Activated CD4-positive, alpha-beta T cell treated with anti-CD3 and anti-CD28 coated beads, Interleukin-2, amount 50 U/mL, for 1 hour (primary cell): ENCODE measurements at regions not wholly inside any gene's neighbourhood (a gene's known extent, or its start where the extent isn't known, plus 50 kb on each side); places are given as distances from the start of the nearest gene placed in this dataset.
"Not testable (repeated sequence)": the region's sequence is repeated elsewhere in the genome, so short reads cannot be mapped to it uniquely, and the experiment has no call there.

ENCODE experiments used
- DNase-seq: peaks from one replicate; pipeline ENCODE4 v3.0.0-alpha.2; 2020

GRCh38 chr17:70961341-70961740, 792.0 kb downstream of the KCNJ2 start:
- no peak for DNase-seq

- no peak for DNase-seq
Measured at GRCh38 chr17:70968302-70968701, 799.0 kb downstream of the KCNJ2 start.

- DNase-seq: no peak
Measured at GRCh38 chr17:70969521-70970034, 800.2 kb downstream of the KCNJ2 start.

- DNase-seq: no peak
Measured at GRCh38 chr17:70976447-70976846, 807.1 kb downstream of the KCNJ2 start.

GRCh38 chr17:70984873-70985272, 815.5 kb downstream of the KCNJ2 start:
- DNase-seq: no peak

GRCh38 chr17:70987867-70988340, 818.6 kb downstream of the KCNJ2 start:
- DNase-seq: no peak

DNA sequence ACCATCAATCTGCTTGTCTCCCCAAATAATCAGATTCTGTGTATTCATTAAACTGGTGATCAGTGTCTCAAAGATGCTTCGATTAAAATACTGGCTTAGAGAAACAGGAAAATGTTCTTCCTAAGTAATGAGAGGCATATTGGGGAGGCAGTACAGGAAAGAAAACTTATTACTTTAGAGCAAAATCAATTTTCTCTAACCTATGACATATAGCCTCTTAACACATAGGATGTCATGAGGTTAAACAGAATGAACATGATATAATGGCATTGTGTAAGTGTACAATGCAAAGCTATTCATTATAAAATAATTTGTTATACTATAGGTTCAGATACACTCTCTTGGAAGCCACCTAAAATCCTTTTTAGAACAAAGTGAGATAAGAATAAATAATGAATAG, 819.3 kb downstream of the KCNJ2 start:
- DNase-seq: no peak

GRCh38 chr17:70989280-70989679, 819.9 kb downstream of the KCNJ2 start:
- no peak for DNase-seq

GRCh38 chr17:70994194-70994593, 824.9 kb downstream of the KCNJ2 start:
- DNase-seq: no peak

- DNase-seq: no peak
Measured at GRCh38 chr17:70995997-70996396, 826.7 kb downstream of the KCNJ2 start.

GRCh38 chr17:71003736-71004135, 834.4 kb downstream of the KCNJ2 start:
- no peak for DNase-seq

GRCh38 chr17:71004413-71004812, 835.1 kb downstream of the KCNJ2 start:
- no peak for DNase-seq

DNA sequence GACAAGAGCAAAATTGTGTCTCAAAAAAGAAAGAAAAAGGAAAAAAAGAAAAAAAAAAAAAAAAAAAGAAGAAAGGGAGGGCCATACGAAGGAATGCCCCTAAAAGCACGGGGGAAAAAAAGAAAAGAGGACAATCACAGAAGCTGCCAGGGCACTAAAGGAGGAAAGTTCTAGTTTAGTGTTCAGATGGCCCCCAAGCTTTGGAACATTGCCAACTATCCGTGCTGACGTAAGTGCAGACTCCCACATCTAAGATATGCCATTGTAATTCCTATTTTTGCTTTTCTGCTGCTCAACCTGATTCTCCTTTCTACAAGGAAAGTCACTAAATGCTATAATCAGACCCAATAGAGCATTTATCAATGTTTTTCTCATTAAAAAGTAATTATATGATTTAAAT, 842.1 kb downstream of the KCNJ2 start:
- no peak for DNase-seq

DNA sequence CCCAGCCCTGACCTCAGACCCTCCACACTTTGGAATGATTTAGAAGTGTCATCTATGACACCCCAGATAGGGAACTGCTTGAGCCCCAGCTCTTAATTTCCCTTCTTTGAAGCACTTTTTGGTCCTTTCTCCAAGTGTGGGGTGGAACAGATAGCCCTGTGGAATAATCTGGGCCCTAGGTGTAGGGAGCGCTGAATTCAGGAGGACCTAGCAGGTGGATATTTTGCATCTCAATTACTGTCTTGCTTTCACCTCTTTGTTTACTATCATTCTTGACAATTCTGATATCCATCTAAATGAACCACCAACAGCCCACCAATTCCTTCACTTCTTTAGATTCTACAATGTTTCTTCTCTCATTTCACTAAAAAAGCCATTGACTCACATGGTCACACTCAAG, 850.4 kb downstream of the KCNJ2 start:
- no peak for DNase-seq

DNA sequence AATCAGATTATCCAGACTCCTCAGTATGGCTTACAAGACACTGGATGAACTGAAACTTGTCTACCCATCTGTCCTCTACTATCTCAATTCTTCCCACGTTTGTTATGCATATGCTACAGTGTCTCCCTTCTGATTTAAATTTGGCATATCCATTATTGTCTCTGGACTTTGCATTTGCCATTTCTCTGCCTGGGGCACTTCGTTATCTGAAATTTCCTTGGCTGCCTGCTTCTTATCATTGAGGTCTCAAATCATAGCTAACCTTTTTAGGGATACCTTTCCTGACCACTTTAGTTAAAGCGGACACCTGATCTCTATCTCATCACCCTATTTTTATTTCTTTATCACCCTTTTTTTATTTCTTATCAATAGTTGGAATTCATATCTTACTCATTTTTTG, 853.4 kb downstream of the KCNJ2 start:
- no peak for DNase-seq

GRCh38 chr17:71023249-71024030, 854.1 kb downstream of the KCNJ2 start:
- DNase-seq: no peak

GRCh38 chr17:71024172-71024571, 854.8 kb downstream of the KCNJ2 start:
- DNase-seq: no peak

- no peak for DNase-seq
Measured at GRCh38 chr17:71024969-71025368, 855.6 kb downstream of the KCNJ2 start.

DNA sequence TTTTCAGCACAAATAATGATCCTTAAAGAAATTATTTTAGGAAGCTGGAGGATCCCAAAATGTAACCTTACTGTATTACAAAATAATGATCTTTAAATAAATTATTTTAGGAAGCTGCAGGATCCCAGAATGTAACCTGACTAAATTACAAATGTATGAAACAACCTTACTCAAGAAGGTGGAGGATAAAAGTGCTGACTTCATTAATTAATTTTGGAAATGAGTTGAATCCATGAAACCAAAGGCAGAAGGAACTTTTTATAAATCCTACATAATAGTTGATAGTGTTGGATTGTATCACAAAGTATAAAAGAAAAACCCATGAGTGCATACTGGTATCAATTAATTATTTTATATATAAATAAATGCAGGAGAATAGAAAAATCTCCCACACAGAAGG, 859.9 kb downstream of the KCNJ2 start:
- DNase-seq: no peak

- not testable (repeated sequence) for DNase-seq
Measured at GRCh38 chr17:71031286-71031685, 862.0 kb downstream of the KCNJ2 start.

DNA sequence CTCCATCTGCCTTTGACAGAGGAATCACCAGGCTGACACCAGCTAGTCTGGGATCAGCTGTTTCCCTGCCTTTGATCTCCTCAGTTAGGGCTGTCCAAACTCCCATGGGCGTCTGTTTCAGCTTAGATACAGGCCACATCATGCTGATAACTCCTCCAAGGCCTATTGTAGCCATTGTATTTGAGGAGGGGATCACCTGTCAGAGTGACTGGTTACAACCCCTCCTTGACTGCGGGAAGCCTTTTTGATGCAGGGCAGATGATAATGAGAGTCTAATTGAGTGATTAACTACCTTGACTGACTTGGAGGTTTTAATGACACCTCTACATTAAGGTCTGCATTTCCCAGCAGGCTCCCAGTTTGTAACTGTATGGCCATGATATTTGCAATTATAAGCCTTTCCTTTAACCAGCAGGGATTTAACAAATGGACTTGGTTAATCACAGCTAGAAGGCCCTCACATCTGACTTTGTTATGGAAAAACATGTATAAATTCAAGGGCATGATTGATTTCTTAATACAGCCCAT, 863.5 kb downstream of the KCNJ2 start:
- DNase-seq: no peak

DNA sequence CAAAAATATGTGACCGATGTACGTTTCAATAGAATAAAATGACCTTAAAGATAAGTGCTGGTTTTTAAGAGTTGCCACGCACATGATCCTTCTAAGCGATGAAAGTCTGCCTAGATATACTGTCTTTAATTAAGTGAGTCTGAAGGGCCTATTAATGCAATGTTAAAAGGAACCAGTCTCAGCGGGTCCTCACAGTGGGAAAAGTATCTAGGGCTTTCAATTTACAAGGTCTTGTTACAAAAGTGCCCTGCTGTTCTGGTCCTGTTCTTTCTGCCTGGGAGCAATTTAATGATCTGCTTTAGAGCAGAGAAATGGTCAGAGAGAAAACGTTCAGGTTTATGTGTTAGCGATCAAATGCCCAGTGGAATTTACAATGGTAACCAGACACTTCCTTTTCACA, 864.0 kb downstream of the KCNJ2 start:
- DNase-seq: no peak

DNA sequence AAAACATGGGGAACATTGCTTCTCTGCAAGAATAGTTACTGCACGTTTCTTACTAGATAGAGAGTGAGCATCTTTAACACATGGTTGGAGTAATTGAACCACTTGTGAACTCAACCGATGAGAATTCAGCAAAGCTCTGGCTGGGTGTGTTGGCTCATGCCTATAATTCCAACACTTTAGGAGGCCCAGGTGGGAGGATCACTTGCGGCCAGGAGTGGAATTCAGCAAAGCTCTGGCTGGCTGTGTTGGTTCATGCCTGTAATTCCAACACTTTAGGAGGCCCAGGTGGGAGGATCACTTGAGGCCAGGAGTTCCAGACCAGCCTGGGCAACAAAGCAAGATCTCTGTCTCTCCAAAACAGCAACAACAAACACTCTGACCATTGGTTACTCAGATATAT, 865.9 kb downstream of the KCNJ2 start:
- DNase-seq: no peak

DNA sequence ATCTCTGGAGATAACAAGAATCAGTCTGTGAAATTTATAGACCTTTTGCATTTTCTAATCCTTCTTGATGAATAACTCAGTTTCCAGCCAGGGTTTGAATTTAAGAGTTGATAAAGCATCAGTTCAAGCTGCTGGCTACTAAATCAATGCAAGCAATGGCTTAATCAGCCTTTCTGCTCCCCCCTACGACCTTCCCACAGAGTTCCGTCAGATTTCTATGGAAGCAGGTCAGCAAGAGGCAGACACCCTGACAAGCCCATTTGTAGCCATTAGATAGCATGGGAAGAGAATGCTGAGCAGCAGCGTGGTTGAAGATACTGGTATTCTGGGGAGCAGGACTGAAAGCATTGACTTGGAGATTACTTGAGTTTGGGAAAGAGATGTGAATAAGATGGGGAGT, 868.1 kb downstream of the KCNJ2 start:
- no peak for DNase-seq

DNA sequence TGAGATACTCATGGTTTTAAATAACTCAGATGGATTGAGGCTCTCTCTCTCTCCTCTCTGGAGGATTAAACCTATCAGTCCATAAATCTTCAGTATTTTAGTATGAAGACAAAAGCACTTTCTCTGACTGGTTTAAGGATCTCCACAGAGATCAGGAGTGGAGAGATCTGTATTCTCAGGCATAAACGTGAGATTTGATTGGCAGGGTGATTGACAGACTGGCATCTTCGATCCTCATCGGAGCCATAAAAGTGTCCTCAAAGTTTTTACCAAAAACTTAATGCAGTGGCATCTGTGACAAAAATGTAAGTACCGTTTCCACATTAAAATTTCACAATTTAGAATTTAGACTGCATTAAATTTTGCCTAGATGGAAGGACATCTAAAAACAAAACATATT, 870.1 kb downstream of the KCNJ2 start:
- DNase-seq: no peak
